ENCODE measurements at regions not wholly inside any gene's neighbourhood (a gene's known extent, or its start where the extent isn't known, plus 50 kb on each side); places are given as distances from the start of the nearest gene placed in this dataset.
A peak's percentile ranks its signal among the peaks of the same experiment; 100 is the strongest.
"Not testable (repeated sequence)": the region's sequence is repeated elsewhere in the genome, so short reads cannot be mapped to it uniquely, and the experiment has no call there.

GRCh38 chr6:138656364-138657064 is 117.1 kb upstream of the CCDC28A start:
- no peak for DNase-seq (ENCODE audit: low spot score)

- DNase-seq (ENCODE audit: low spot score), result no peak
Measured at GRCh38 chr6:138657065-138657425, 116.5 kb upstream of the CCDC28A start.

- no peak for DNase-seq (ENCODE audit: low spot score)
Measured at GRCh38 chr6:138659998-138660397, 113.6 kb upstream of the CCDC28A start.

GRCh38 chr6:138662471-138662870 is 111.1 kb upstream of the CCDC28A start:
- DNase-seq (ENCODE audit: low spot score), result no peak

- DNase-seq (ENCODE audit: low spot score), result no peak
Measured at GRCh38 chr6:138663892-138664291, 109.7 kb upstream of the CCDC28A start.

GRCh38 chr6:138664745-138665144 is 108.8 kb upstream of the CCDC28A start:
- DNase-seq (ENCODE audit: low spot score), result no peak

GRCh38 chr6:138666636-138667035 is 106.9 kb upstream of the CCDC28A start:
- DNase-seq (ENCODE audit: low spot score), result no peak

GRCh38 chr6:138667408-138667807 is 106.2 kb upstream of the CCDC28A start:
- no peak for DNase-seq (ENCODE audit: low spot score)

- no peak for DNase-seq (ENCODE audit: low spot score)
Measured at GRCh38 chr6:138671351-138671750, 102.2 kb upstream of the CCDC28A start.

GRCh38 chr6:138673346-138674014 is 100.1 kb upstream of the CCDC28A start:
- DNase-seq (ENCODE audit: low spot score), result no peak

- not testable (repeated sequence) for DNase-seq (ENCODE audit: low spot score)
Measured at GRCh38 chr6:138674444-138674843, 99.1 kb upstream of the CCDC28A start.

GRCh38 chr6:138677538-138677937 is 96.0 kb upstream of the CCDC28A start:
- DNase-seq (ENCODE audit: low spot score), result no peak

- DNase-seq (ENCODE audit: low spot score), result no peak
Measured at GRCh38 chr6:138678168-138678567, 95.4 kb upstream of the CCDC28A start.

GRCh38 chr6:138680085-138680484 is 93.5 kb upstream of the CCDC28A start:
- no peak for DNase-seq (ENCODE audit: low spot score)

GRCh38 chr6:138681627-138682026 is 91.9 kb upstream of the CCDC28A start:
- no peak for DNase-seq (ENCODE audit: low spot score)

GRCh38 chr6:138682704-138683527 is 90.7 kb upstream of the CCDC28A start:
- DNase-seq (ENCODE audit: low spot score), result peak; percentile 83

- no peak for DNase-seq (ENCODE audit: low spot score)
Measured at GRCh38 chr6:138685257-138685656, 88.3 kb upstream of the CCDC28A start.

- DNase-seq (ENCODE audit: low spot score), result no peak
Measured at GRCh38 chr6:138685781-138686180, 87.8 kb upstream of the CCDC28A start.

- DNase-seq (ENCODE audit: low spot score), result no peak
Measured at GRCh38 chr6:138688580-138688979, 85.0 kb upstream of the CCDC28A start.

GRCh38 chr6:138689849-138690248 is 83.7 kb upstream of the CCDC28A start:
- DNase-seq (ENCODE audit: low spot score), result no peak

GRCh38 chr6:138690975-138691594 is 82.5 kb upstream of the CCDC28A start:
- no peak for DNase-seq (ENCODE audit: low spot score)

- peak; percentile 28 for DNase-seq (ENCODE audit: low spot score)
Measured at GRCh38 chr6:138691595-138692057, 81.9 kb upstream of the CCDC28A start.

Data from cerebellar cortex (tissue), 1 donor.